ENCODE measurements at regions not wholly inside any gene's neighbourhood (a gene's known extent, or its start where the extent isn't known, plus 50 kb on each side); places are given as distances from the start of the nearest gene placed in this dataset.

DNA sequence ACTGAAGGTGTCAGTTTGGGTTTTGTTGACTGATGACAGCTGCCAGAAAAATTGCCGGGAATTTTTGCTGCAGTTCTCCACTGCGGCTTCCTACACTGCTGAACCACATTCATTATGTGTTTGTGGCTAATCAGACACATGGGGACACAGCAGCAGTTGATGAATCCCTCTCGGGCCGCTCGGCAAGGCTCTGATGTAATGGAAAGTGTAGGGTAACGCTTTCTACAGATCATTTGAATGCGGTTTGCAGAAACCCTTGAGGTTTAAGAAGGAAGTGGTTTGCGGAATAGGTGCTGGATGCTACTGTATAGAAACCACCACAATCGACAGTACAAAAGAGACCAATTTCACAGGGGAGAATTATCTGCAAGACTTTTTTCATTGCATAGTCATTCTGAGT lies 138.7 kb upstream of the SASH1 start:
- peak overlapping the region in 7 of 9 donors; percentile 30 to 97 (median 80) for H3K27ac Mint-ChIP-seq
- H3K4me3 Mint-ChIP-seq: peak overlapping the region; percentile 6 to 77 (median 64)
- H3K27me3 Mint-ChIP-seq: peaks cover 47 to 88% (median 52%) of the 10 kb centered on the region in 5 donors
- Histone ChIP-seq H3K27ac (ENCODE audit: low read depth, low read length) (no peak overlapping the region), H3K27me3 (ENCODE audit: control insufficient read depth in 2 of 2, insufficient read depth in 2 of 2, low read length in 2 of 2) (peaks cover 0 to 6% of the 10 kb centered on the region in 2 donors), H3K4me3 (ENCODE audit: low read length) (no peak overlapping the region), H3K4me1 (ENCODE audit: control insufficient read depth in 2 of 2, insufficient read depth in 2 of 2, low read length in 2 of 2) (peaks cover 0 to 14% of the 10 kb centered on the region in 2 donors), H3K9me3 (ENCODE audit: control insufficient read depth in 2 of 3, low read length in 3 of 3) (no peaks in the 10 kb centered on the region), H3K36me3 (ENCODE audit: control insufficient read depth in 2 of 3, insufficient read depth in 3 of 3, low read length in 3 of 3) (no peaks in the 10 kb centered on the region)
- ChIA-PET POLR2A (no interaction called here), CTCF (no interaction called here)
- H3K4me1 Mint-ChIP-seq: peaks cover 25 to 61% (median 47%) of the 10 kb centered on the region in 7 donors
- H3K9me3 Mint-ChIP-seq: peaks cover 0 to 23% (median 5%) of the 10 kb centered on the region in 11 donors
- intact Hi-C loops (cut with micrococcal nuclease): loop anchor here in 1 of 2 donors (5.0 kb wide), 2 partner anchors 248 to 1002 kb away; partner anchors contain the start of gene STXBP5
- peak; percentile 85 for ATAC-seq
- peak in 8 of 9 donors; percentile 57 to 77 (median 68) for DNase-seq
- H3K36me3 Mint-ChIP-seq: peaks cover 0 to 4% (median 0%) of the 10 kb centered on the region in 5 donors

DNA sequence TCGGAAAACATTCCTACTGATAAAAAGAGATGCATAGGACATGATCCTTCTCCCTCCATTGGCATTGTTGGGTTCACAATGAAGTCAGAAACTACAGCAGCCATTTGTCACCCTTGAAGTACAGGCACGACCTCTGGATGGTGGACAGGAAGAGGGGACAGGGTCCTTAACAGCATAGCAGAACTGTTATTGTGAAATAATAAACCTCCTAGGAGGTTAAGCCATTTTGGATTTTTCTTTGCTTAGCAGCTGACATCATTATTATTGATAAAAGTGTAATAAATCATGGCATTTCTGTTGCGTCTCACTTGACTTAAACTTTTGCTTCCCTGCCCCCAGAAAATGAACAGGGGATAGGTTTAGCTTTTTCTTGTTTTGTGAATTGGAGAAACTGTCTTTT lies 134.3 kb upstream of the SASH1 start:
- intact Hi-C loops (cut with micrococcal nuclease): no loop called here
- H3K27ac Mint-ChIP-seq: no peak overlapping the region
- no peak for ATAC-seq
- H3K36me3 Mint-ChIP-seq: peaks cover 0 to 4% (median 0%) of the 10 kb centered on the region in 5 donors
- Histone ChIP-seq H3K4me3 (ENCODE audit: low read length) (no peak overlapping the region), H3K4me1 (ENCODE audit: control insufficient read depth in 2 of 2, insufficient read depth in 2 of 2, low read length in 2 of 2) (peaks cover 0 to 14% of the 10 kb centered on the region in 2 donors), H3K36me3 (ENCODE audit: control insufficient read depth in 2 of 3, insufficient read depth in 3 of 3, low read length in 3 of 3) (no peaks in the 10 kb centered on the region), H3K27ac (ENCODE audit: low read depth, low read length) (no peak overlapping the region), H3K27me3 (ENCODE audit: control insufficient read depth in 2 of 2, insufficient read depth in 2 of 2, low read length in 2 of 2) (no peaks in the 10 kb centered on the region), H3K9me3 (ENCODE audit: control insufficient read depth in 2 of 3, low read length in 3 of 3) (no peaks in the 10 kb centered on the region)
- ChIA-PET CTCF (no interaction called here), POLR2A (no interaction called here)
- no peak overlapping the region for H3K4me3 Mint-ChIP-seq
- peaks cover 44 to 91% (median 52%) of the 10 kb centered on the region in 5 donors for H3K27me3 Mint-ChIP-seq
- peaks cover 0 to 15% (median 3%) of the 10 kb centered on the region in 11 donors for H3K9me3 Mint-ChIP-seq
- no peak for DNase-seq
- peaks cover 7 to 28% (median 22%) of the 10 kb centered on the region in 7 donors for H3K4me1 Mint-ChIP-seq

DNA sequence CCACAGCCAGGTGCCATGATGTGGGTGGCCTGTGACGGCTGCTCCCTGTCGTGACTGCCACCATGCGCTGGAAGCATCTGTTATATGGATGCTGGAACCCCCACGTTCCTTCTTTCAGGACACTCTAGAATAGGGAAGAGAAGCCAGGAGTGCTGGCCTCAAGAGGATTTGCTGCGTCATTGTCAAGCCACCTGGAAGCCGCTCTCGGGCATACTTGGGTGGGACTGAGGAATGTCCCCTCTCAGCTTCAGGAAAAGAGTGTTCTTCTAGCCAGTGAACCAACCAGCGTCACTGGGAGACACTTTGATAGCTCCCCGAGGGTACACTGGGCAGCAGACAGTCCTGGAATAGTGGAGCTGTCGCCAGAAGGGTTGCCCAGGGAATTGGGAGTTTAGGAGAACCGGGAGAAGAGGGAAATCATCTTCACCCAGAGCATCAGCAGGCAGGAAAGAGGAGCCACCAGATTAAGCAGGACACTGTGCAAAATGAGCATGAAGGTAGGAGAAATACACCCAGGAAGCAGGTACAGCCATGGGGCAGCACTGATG lies 130.8 kb upstream of the SASH1 start:
- ATAC-seq: no peak

DNA sequence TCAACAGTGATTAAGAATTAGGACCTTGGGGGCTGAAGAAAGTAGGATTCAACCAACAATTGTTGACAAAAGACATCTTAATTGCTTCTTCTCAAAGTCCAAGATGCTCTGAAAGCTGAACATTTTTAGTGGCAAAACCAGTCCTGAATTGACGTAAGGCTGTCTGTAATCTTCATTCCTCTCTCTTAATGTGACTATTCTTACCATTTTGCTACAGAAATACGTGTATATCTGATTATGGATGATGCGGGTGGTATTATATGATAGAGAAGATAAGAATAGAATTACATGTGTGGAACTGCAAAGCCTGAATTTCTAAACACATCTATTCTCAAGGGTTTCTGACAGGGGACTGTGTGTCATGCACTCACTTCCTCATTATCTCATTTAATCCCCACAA lies 130.3 kb upstream of the SASH1 start:
- CTCF ChIA-PET: no interaction called here

More for the DNA sequence above, 130.8 kb upstream of the SASH1 start:
- no peaks in the 10 kb centered on the region for H3K9me3 Mint-ChIP-seq
- ChIA-PET CTCF (interaction anchor here (0.6 kb wide), 1 partner anchor 281 kb away, joined by 3 read pairs; no protein-coding TSS in a partner anchor), POLR2A (no interaction called here)
- H3K27me3 ChIP-seq (ENCODE audit: control insufficient read depth in 2 of 2, insufficient read depth in 2 of 2, low read length in 2 of 2): no peaks in the 10 kb centered on the region
- no peak overlapping the region for H3K4me3 Mint-ChIP-seq
- peaks cover 0 to 2% (median 0%) of the 10 kb centered on the region in 7 donors for H3K4me1 Mint-ChIP-seq
- no peak for DNase-seq
- no peaks in the 10 kb centered on the region for H3K4me1 ChIP-seq (ENCODE audit: control insufficient read depth in 2 of 2, insufficient read depth in 2 of 2, low read length in 2 of 2)
- peaks cover 58 to 90% (median 62%) of the 10 kb centered on the region in 5 donors for H3K27me3 Mint-ChIP-seq
- no peaks in the 10 kb centered on the region for H3K36me3 ChIP-seq (ENCODE audit: control insufficient read depth in 2 of 3, insufficient read depth in 3 of 3, low read length in 3 of 3)
- no peaks in the 10 kb centered on the region for H3K9me3 ChIP-seq (ENCODE audit: control insufficient read depth in 2 of 3, low read length in 3 of 3)
- no peak overlapping the region for H3K27ac ChIP-seq (ENCODE audit: low read depth, low read length)
- H3K4me3 ChIP-seq (ENCODE audit: low read length): no peak overlapping the region
- intact Hi-C loops (cut with micrococcal nuclease): no loop called here
- H3K36me3 Mint-ChIP-seq: no peaks in the 10 kb centered on the region
- H3K27ac Mint-ChIP-seq: no peak overlapping the region

DNA sequence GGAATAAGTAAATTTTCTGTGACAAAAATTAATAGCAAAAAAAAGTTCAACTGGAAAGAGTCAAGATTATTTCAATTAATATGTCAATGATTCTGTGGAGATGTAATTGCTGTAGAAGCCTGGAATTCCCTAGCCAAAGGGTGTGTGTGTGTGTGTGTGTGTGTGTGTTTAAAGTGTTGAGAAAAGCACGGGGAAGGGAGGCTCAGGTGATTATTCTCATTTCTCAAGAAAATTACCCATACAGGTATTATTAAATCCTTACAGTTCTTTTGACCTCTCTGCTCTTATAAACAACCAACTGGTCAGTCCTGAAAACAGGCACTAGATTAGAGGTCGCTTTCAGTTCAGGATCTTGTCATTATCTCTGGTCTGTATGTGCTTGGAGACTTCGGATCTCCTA lies 129.3 kb upstream of the SASH1 start:
- CTCF ChIA-PET: no interaction called here
- H3K4me1 ChIP-seq (ENCODE audit: control insufficient read depth in 2 of 2, insufficient read depth in 2 of 2, low read length in 2 of 2): no peaks in the 10 kb centered on the region
- no peak overlapping the region for H3K27ac Mint-ChIP-seq
- H3K27me3 Mint-ChIP-seq: peaks cover 45 to 83% (median 53%) of the 10 kb centered on the region in 5 donors
- intact Hi-C loops (cut with micrococcal nuclease): no loop called here
- no peaks in the 10 kb centered on the region for H3K27me3 ChIP-seq (ENCODE audit: control insufficient read depth in 2 of 2, insufficient read depth in 2 of 2, low read length in 2 of 2)
- H3K36me3 ChIP-seq (ENCODE audit: control insufficient read depth in 2 of 3, insufficient read depth in 3 of 3, low read length in 3 of 3): no peaks in the 10 kb centered on the region
- ATAC-seq (no peak), DNase-seq (no peak)
- no peak overlapping the region for H3K27ac ChIP-seq (ENCODE audit: low read depth, low read length)
- H3K36me3 Mint-ChIP-seq: no peaks in the 10 kb centered on the region
- H3K9me3 Mint-ChIP-seq: no peaks in the 10 kb centered on the region
- no peak overlapping the region for H3K4me3 ChIP-seq (ENCODE audit: low read length)
- H3K9me3 ChIP-seq (ENCODE audit: control insufficient read depth in 2 of 3, low read length in 3 of 3): no peaks in the 10 kb centered on the region
- no peaks in the 10 kb centered on the region for H3K4me1 Mint-ChIP-seq
- POLR2A ChIA-PET: no interaction called here
- H3K4me3 Mint-ChIP-seq: no peak overlapping the region

More for the DNA sequence above, 130.3 kb upstream of the SASH1 start:
- peaks cover 53 to 89% (median 58%) of the 10 kb centered on the region in 5 donors for H3K27me3 Mint-ChIP-seq
- DNase-seq (no peak), ATAC-seq (no peak)
- no peak overlapping the region for H3K4me3 ChIP-seq (ENCODE audit: low read length)
- H3K4me1 Mint-ChIP-seq: no peaks in the 10 kb centered on the region
- POLR2A ChIA-PET: no interaction called here
- H3K4me1 ChIP-seq (ENCODE audit: control insufficient read depth in 2 of 2, insufficient read depth in 2 of 2, low read length in 2 of 2): no peaks in the 10 kb centered on the region
- no peaks in the 10 kb centered on the region for H3K36me3 Mint-ChIP-seq
- no peaks in the 10 kb centered on the region for H3K9me3 ChIP-seq (ENCODE audit: control insufficient read depth in 2 of 3, low read length in 3 of 3)
- intact Hi-C loops (cut with micrococcal nuclease): no loop called here
- no peak overlapping the region for H3K27ac ChIP-seq (ENCODE audit: low read depth, low read length)
- no peaks in the 10 kb centered on the region for H3K9me3 Mint-ChIP-seq
- H3K4me3 Mint-ChIP-seq: no peak overlapping the region
- no peak overlapping the region for H3K27ac Mint-ChIP-seq
- no peaks in the 10 kb centered on the region for H3K27me3 ChIP-seq (ENCODE audit: control insufficient read depth in 2 of 2, insufficient read depth in 2 of 2, low read length in 2 of 2)
- no peaks in the 10 kb centered on the region for H3K36me3 ChIP-seq (ENCODE audit: control insufficient read depth in 2 of 3, insufficient read depth in 3 of 3, low read length in 3 of 3)

DNA sequence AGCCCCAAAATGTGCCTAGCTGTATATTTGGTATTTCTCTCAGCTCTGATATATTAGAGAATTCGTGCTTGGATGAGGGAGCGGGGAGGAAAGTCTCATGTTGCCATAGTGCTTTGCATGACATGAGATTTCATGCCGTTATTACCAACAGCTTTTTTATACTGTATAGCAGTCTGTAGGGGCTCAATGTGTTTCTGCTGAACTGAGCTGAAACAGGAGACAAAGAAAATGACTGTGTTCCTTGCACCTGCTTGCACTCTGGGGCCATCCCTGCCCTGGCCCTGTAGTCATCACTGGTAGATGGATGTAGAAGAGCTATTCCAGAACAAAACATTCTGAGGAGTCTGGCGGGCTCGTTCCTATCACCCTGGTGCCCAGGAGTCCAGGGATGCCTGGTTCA lies 128.0 kb upstream of the SASH1 start:
- no peak for ATAC-seq
- no peaks in the 10 kb centered on the region for H3K4me1 Mint-ChIP-seq
- Histone ChIP-seq H3K27me3 (ENCODE audit: control insufficient read depth in 2 of 2, insufficient read depth in 2 of 2, low read length in 2 of 2) (no peaks in the 10 kb centered on the region), H3K36me3 (ENCODE audit: control insufficient read depth in 2 of 3, insufficient read depth in 3 of 3, low read length in 3 of 3) (no peaks in the 10 kb centered on the region), H3K4me3 (ENCODE audit: low read length) (no peak overlapping the region), H3K27ac (ENCODE audit: low read depth, low read length) (no peak overlapping the region), H3K4me1 (ENCODE audit: control insufficient read depth in 2 of 2, insufficient read depth in 2 of 2, low read length in 2 of 2) (no peaks in the 10 kb centered on the region), H3K9me3 (ENCODE audit: control insufficient read depth in 2 of 3, low read length in 3 of 3) (no peaks in the 10 kb centered on the region)
- H3K27ac Mint-ChIP-seq: no peak overlapping the region
- ChIA-PET POLR2A (no interaction called here), CTCF (no interaction called here)
- H3K36me3 Mint-ChIP-seq: no peaks in the 10 kb centered on the region
- DNase-seq: no peak
- H3K9me3 Mint-ChIP-seq: no peaks in the 10 kb centered on the region
- H3K4me3 Mint-ChIP-seq: no peak overlapping the region
- H3K27me3 Mint-ChIP-seq: peaks cover 43 to 74% (median 52%) of the 10 kb centered on the region in 5 donors
- intact Hi-C loops (cut with micrococcal nuclease): no loop called here

DNA sequence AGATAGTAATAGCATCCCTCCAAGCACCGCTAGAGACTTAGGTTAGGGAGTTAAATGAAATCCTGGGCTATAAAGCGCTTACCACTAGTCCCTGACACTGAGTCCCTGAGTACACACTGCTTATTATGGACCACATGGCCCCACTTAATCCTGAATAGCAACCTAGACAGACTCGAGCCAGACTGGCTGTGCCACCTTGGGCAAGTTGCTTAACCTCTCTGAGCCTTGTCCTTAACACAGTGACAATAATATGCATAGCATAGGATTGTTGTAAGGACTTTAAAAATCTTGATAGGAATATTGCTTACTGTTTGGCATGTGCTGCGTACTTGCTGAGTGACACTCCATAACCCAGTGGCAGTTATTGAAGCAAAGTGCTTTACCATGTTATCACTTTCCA lies 125.6 kb upstream of the SASH1 start:
- Mint-ChIP-seq H3K9me3 (no peaks in the 10 kb centered on the region), H3K4me3 (no peak overlapping the region), H3K27ac (no peak overlapping the region), H3K36me3 (no peaks in the 10 kb centered on the region), H3K27me3 (peaks cover 50 to 71% (median 56%) of the 10 kb centered on the region in 5 donors), H3K4me1 (no peaks in the 10 kb centered on the region)
- H3K4me1 ChIP-seq (ENCODE audit: control insufficient read depth in 2 of 2, insufficient read depth in 2 of 2, low read length in 2 of 2): no peaks in the 10 kb centered on the region
- H3K9me3 ChIP-seq (ENCODE audit: control insufficient read depth in 2 of 3, low read length in 3 of 3): no peaks in the 10 kb centered on the region
- no peaks in the 10 kb centered on the region for H3K27me3 ChIP-seq (ENCODE audit: control insufficient read depth in 2 of 2, insufficient read depth in 2 of 2, low read length in 2 of 2)
- no peak for DNase-seq
- POLR2A ChIA-PET: no interaction called here
- H3K36me3 ChIP-seq (ENCODE audit: control insufficient read depth in 2 of 3, insufficient read depth in 3 of 3, low read length in 3 of 3): no peaks in the 10 kb centered on the region
- intact Hi-C loops (cut with micrococcal nuclease): no loop called here
- H3K27ac ChIP-seq (ENCODE audit: low read depth, low read length): no peak overlapping the region
- no peak overlapping the region for H3K4me3 ChIP-seq (ENCODE audit: low read length)
- ATAC-seq: no peak
- CTCF ChIA-PET: no interaction called here

Data from naive thymus-derived CD4-positive, alpha-beta T cell (primary cell).